Activated CD4-positive, alpha-beta T cell treated with anti-CD3 and anti-CD28 coated beads, Interleukin-2, Interleukin-4, amounts not matched to agents 100 ng/mL and 50 ng/mL, durations not matched to agents 16 hours and 8 hours (primary cell): ENCODE measurements at regions not wholly inside any gene's neighbourhood (a gene's known extent, or its start where the extent isn't known, plus 50 kb on each side); places are given as distances from the start of the nearest gene placed in this dataset.
"Not testable (repeated sequence)": the region's sequence is repeated elsewhere in the genome, so short reads cannot be mapped to it uniquely, and the experiment has no call there.

Source experiments
- DNase-seq: peaks from one replicate; pipeline ENCODE4 v3.0.0-alpha.2; 2020; ENCODE audit warnings: low spot score

- no peak for DNase-seq
These were observed 1490.0 kb upstream of the GBE1 start for GRCh38 chr3:83251490-83251889.

DNA sequence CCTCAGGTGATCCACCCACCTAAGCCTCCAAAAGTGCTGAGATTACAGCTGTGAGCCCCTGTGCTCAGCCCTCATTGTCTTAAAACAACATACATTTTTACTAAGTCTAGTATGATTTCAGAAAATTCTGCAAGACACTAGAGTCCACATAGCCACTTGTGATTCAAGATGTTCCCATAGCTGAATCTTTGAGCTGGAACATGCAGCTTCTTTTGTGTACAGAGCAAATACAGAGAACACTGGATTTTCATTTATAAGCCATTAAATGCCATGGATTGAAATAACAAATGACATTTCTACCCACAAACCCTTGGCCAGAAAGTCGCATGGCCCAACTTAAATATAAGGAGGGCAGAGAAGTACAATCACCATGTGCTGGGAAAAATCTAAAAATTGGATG, 1489.2 kb upstream of the GBE1 start:
- no peak for DNase-seq

DNA sequence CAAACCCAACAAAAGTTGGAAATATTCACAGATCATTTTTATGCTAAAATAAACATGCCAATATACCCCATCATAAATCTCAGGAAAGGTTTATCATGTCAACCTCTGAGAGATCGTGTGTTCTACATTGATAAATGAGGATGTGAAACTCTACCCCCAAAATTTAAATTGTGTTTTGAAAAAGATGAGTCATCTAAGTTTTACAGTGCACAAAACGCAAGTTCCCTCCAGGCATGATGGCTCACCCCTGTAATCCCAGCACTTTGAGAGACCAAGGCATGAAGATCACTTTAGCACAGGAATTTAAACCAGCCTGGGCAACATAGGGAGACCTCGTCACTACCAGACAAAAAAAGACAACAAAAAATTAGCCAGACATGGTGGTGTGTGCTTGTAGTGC, 1487.0 kb upstream of the GBE1 start:
- DNase-seq = no peak

- DNase-seq = no peak
These were observed 1473.9 kb upstream of the GBE1 start for GRCh38 chr3:83235180-83235814.

DNA sequence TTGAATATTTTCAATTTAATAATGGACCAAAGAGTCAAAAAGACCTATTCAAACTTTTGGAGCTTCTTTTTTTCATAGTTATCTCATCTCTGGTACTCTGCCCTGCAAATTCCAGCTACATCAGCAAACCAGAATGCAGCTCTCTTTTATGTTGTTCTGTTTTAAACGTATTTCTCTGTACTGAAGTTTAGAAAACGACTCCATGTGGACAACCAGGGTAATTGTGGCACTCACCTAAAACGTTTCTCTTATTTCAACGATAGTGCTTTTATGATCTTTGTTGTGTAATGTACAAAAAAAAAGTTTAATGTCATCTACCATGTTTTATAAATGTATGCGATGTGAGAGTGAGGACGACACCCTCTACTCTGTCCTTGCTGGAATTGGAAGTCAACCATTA, 1472.3 kb upstream of the GBE1 start:
- DNase-seq = no peak

DNA sequence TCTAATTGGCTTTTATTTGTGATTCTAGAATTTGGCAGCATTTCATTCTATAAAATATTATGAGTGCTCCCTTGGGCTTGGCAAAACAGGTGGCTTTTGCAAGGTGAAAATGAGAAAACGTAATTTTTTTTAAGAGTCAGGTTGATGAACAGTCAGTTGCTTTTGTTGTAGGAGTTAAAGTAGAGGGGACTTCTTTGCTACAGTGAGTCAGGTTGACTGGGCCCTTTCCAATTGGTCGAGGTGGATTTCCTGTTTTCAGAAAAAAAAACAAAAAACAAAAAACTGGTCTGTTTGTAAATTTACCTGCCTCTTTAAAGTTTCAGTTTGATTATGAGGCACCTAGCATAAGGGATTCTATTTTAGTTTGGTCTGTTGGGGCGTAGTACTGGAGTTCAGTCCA, 1469.4 kb upstream of the GBE1 start:
- no peak for DNase-seq

GRCh38 chr3:83230376-83230775, 1468.9 kb upstream of the GBE1 start:
- DNase-seq = no peak

DNA sequence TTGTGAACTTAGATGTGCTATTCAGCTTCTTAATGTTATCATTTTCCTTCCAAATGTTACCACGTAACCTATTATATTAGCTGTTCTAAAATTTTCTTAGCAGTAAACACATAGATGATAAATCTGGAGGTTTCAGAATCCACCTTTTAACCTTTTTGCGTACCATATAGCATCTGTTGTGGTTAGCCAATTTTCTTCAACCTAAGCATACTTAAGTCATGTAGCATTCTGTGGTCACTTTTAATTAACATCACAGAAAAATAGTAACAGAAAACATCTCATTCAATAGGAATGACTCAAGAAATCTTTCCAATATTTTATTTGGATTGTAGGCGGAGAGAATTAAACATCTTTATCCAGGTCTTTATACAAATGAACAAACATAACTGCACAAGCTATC, 1465.3 kb upstream of the GBE1 start:
- DNase-seq = no peak

- no peak for DNase-seq
These were observed 1462.8 kb upstream of the GBE1 start for GRCh38 chr3:83224101-83224868.

- no peak for DNase-seq
These were observed 1457.1 kb upstream of the GBE1 start for GRCh38 chr3:83218383-83219200.

DNA sequence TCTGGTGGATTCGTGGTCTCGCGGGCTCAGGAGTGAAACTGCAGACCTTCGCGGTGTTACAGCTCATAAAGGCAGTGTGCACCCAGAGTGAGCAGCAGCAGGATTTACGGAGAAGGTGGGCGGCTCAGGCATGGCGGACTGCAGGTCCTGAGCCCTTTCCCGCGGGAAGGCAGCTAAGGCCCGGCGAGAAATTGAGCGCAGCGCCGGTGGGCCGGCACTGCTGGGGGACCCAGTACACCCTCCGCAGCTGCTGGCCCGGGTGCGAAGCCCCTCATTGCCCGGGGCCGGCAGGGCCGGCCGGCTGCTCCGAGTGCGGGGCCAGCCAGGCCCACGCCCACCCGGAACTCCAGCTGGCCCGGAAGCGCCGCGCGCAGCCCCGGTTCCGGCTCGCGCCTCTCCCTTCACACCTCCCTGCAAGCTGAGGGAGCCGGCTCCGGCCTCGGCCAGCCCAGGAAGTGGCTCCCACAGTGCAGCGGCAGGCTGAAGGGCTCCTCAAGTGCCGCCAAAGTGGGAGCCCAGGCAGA, 1456.2 kb upstream of the GBE1 start:
- not testable (repeated sequence) for DNase-seq

DNA sequence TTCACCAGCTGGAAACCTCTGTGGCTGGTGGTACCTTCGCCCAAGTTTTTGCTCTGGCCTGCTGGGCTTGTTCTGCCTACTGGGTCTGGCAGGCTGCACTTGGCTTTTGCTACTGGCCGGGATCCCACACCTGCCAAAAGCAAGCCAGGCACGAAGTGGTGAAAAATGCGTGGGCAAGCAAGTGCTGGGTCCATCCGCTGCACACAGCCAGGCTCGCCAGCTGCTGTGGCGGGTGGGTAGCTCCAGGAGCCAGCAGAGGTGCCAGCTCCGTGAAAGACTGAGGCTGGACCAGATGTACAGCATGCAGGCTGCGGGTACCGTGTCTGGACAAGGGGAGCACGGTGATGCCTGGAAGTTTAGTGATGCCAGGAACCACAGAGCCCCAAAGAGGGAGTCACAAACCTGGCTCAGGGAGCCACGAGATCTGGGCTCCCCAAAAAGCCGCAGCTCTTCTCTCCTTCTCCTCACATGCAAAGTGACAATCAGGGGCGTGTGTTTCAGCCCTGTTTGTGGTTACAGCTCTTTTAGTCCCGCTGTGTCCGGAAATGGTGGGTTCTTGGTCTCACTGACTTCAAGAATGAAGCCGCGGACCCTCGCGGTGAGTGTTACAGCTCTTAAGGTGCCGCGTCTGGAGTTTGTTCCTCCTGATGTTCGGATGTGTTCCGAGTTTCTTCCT, 1455.6 kb upstream of the GBE1 start:
- no peak for DNase-seq

DNA sequence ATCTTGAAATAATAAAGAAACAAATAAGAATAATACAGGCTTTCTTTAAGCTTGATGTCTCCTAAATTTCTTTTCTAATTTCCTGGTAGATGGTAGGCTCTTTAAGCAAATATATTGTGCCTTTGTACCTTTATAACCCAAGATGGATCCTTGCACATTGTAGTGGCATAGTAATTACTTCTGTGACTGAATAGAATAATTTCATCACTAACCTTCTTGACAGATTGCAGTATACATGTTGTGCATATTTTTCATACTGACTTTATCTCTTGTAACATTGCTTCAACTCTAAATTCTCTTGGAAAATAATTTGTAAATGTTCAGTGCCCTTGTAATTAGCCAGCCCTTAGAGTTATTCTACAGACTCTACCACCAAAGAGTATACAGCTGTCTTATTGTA, 1433.8 kb upstream of the GBE1 start:
- no peak for DNase-seq

- DNase-seq = no peak
These were observed 1432.1 kb upstream of the GBE1 start for GRCh38 chr3:83193526-83193925.

- DNase-seq = no peak
These were observed 1428.2 kb upstream of the GBE1 start for GRCh38 chr3:83189634-83190033.

DNA sequence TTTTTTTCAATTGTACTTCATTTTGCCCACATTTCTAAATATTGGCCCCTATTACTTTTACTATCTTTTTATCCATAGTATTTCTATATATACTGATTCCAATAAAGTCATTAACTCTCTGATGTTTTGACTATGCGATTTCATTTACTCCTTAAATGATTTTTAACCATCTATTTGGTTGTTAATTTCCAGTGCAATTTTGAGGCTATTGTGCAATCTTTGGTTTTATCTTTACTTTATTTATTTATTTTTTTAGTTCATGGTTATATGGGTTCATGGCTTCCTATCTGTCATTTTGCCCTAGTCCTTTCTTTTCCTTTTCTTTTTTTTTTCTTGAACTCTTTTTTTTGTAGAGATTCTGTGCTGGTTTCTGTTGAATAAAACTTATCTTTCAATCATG, 1408.0 kb upstream of the GBE1 start:
- DNase-seq = no peak

DNA sequence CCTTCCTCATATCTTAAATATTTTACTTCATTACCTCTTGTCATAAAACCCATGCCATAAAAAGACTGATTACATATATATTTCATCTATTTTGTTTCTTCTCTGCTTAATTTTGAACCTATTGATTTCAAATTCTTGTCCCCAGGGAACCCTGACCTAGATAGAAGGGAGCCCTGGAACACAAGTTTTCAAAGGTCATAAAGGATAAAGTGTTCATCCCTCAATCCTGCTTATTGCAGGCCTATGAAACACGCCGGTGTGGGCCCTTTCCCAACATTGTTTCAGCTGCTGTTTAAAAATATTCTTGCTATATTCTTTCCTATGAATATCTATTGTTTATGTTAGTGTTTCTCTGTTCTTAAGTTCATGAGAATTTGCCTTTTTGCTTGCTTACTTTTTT, 1389.5 kb upstream of the GBE1 start:
- no peak for DNase-seq

DNA sequence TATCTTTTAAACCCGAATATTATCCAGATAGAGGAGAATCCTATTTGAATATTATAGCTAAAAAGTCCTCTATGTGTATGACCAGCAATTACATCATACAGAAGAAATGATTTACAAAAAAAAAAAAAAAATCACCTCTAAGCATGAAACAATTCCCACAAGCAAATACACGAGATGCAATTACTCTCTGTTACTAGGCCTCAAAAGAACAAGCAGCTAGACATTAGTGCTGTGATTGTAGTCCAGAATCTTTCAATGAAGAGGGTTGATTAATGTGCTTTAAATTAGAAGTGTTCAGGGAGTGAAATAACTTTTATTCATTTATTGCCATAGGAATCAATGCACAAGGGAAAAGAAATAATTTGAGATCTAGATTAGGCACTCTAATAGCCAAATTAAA, 1379.5 kb upstream of the GBE1 start:
- DNase-seq = no peak

GRCh38 chr3:83131236-83131635, 1369.8 kb upstream of the GBE1 start:
- DNase-seq = no peak

DNA sequence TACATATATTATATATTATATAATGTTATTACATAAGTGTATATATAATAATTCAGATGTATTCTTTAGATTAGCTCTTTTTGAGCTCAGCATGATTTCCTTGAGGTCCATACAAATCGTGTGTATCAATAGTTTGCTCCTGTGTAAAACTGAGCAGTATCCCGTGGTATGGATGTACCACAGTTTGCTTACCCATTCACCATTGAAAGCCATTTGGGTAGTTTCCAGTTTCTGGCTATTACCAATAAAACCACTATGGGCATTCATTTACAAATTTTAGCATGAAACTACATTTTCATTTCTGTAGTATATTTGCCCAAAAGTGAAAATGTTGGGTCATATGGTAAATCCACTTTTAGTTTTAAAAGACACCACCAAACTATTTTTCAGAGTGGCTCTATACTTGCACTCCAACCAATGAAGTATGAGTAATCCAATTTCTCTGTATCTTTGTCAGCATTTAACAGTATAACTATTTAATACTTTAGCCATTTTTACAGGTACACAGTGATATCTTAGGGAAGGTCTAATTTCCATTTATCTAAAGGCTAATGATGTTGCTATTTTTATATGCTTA, 1361.4 kb upstream of the GBE1 start:
- peak; percentile 0 for DNase-seq

- no peak for DNase-seq
These were observed 1331.8 kb upstream of the GBE1 start for GRCh38 chr3:83093222-83093572.
